NCI-H446 treated with DMSO at 0.1 percent for 48 hours (cell line): ENCODE measurements at regions not wholly inside any gene's neighbourhood (a gene's known extent, or its start where the extent isn't known, plus 50 kb on each side); places are given as distances from the start of the nearest gene placed in this dataset.

Experiments used
- DNase-seq: peaks from one replicate; lab custom pipeline; 2025; lab: John Stamatoyannopoulos, UW

DNA sequence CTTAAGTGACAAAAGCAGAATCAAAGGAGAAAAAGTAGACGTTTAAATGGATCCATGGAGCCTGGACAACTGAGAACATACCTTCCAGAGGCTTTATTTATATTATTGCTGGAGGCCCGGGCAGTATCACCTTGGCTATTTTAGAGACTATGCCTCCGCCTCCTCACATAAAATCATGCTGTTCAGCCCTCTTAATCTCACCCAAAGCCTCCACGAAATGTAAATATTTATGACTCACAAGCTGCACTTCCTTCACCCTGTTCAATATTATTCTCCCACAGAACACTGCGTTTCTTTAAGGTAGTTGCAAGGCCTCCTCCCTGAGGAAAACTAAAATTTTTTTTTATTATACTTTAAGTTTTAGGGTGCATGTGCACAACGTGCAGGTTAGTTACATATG is 478.6 kb upstream of the ACVR2A start:
- DNase-seq, result no peak

DNA sequence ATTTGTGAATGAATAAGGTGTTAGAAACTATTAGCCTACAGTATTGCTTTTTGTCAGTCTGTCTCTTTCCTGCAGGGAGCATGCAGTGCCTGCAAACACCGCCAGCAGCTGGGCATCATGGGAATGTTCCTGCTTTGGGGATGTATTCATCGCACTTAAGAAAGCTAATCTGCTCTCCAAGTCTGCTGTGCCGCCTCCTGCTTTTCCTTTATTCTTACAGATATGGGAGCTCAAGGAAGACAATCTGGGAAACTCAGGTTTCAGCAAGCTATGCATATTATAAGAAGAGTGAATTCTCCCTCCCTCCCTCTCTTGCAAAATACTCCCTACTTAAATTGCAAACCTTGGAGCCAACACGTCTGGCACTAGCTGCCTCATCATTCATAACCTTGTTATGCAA is 479.2 kb upstream of the ACVR2A start:
- no peak for DNase-seq

DNA sequence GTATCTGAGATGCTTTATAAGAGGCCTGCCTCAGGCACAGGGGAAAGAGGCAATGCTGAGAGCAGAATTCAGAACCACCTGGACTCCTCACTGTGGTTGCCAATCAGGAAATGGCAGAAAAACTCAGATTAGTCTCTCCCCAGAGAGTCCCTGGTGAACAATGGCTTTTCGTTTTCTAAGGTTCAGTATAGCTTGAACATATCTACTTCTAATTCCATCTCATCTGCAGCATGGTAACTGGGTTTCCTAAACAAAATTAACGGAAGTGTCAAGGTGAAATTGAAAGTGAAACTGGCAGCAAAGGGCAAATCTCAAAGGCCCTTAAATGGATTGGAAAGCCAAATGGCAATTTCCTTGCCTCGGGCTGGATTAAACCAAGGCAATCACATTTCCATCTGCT is 480.2 kb upstream of the ACVR2A start:
- DNase-seq, result no peak

DNA sequence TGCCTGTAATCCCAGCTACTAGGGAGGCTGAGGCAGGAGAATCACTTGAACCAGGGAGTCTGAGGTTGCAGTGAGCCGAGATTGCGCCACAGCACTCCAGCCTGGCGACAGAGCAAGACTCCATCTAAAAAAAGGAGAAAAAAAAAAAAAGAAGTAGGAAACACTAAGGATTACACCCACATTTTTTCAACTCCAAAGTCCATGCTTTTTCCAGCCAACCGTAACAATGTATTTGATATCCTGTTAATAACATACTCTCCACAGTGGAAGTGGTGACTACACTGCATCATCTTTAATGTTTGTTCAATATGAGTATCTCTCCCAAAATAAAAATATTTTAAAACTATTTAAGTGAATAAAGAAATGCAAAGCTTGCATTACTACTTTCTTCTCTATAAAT is 481.6 kb upstream of the ACVR2A start:
- DNase-seq, result no peak

DNA sequence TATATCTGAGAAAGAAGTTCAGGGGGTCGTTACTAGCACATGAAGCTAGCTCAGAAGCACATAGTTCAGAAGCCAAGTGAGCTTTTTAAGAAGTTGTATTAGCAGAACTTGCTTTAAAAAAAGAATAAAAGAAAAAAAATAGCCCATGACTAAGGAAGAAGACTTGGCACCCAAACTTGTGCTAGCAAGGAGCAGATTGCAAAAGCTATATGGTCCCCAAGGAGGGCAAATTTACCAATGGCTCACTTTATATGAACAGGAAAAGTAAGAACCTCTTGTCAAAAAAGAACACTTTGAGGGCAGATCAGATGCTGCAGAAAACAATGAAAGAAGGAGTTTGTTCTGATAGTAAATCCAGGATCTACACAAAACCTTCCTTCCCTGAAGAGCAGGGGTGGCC is 486.5 kb upstream of the ACVR2A start:
- DNase-seq, result no peak

DNA sequence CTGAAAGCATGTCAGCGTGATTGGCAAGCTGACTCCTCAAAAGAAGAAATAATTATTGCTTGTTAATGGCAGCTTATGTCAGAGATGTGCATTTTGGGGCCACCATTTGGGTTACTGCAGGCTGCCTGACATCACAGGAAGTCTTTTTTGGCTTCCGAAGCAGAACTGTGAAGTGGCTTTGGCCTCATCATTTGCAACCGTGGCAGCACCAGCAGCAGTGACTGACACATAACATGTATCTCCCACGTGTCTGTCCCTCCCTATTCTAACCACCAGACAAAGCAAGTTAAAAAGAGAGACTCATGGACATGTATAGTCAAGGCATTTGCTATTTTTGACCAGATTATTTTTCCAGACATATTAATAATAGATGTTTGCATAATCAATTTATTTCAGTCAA is 488.7 kb upstream of the ACVR2A start:
- DNase-seq, result no peak

DNA sequence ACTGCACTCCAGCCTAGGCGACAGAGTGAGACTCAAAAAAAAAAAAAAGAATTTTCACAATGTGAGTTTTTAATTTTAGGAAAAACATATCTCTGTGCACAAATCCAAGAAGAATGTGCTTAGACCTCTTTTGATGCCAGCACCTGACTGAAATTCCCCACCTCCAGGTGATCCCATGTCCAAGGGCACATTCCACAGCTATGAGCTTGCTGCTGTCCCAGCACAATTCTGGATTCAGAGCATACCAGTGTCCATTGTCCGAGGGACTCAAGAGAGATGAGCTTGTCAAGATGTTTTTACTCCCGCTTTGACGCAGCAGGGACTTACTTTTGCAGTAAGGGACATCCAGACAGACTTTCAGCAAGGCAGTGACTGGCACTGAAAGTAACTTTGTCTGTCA is 489.1 kb upstream of the ACVR2A start:
- no peak for DNase-seq

DNA sequence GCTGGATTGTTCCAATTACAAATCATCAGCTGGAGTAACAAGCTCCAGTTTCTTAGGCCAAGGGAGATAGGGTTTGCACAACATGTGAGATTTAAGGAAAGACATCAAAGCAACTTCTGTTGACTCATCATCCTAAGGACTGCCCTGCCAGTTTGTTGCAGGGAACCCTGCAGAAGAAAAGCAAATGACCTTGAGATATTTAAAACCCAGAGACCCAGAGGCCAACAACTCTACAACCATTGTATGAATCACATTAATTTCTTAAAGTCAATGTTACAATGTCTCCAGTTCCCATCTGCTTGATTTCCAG is 491.8 kb upstream of the ACVR2A start:
- no peak for DNase-seq

DNA sequence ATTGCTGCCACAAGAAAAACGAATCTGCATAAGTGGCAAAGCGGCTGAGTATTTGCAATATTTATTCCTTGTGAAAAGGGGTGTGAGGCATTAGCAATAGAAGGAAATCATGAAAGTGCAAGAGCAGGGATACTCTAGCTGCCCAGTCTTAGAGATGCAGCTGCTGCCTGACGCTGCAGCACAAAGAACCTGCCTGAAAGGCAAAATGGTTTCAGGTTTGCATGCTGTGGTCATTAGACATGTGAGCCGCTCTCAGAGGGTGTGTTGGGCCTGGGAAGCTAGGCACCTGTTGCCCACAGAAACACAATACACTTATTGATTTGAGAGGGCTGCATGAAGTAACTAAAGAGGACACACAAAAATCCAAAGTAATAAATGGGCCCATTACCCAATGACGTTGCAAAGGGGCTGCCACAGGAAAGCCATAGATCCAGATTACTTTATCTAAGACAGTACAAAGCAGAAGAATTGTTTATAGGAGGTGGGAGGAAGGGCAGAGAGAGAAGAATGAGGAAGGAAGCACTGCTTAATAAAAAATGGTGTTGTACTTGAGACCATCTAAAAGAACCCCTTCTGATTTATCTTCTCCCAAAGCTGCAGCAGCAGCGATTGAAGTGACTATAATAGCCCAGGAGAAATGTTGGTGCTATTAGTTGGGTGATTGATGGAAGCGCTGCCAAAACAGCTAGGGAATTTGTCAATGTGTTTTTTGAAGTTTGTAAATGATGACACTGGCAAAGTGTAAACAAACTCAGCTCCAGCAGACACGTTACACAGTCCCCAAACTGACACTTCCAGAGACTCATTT is 492.4 kb upstream of the ACVR2A start:
- DNase-seq, result peak; percentile 5

DNA sequence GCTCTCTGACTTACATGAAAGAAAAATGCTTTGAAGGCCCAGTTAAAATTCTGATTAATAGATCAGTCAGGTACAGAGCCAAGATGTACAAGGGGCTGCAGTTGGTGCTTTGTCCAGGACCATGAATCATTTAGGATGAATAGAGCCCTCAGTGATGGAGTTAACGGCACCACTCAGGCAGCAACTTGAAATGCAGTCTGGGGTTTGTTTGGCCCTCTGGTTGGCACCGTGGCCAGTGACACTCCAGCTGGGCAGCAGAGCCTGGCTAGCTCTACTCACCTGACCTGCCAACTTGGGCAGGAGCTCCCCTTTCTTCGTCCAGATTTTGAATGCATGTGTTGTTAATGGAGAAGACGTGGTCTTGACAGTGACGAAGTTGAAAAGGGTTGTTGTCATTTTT is 493.0 kb upstream of the ACVR2A start:
- DNase-seq, result peak; percentile 53

DNA sequence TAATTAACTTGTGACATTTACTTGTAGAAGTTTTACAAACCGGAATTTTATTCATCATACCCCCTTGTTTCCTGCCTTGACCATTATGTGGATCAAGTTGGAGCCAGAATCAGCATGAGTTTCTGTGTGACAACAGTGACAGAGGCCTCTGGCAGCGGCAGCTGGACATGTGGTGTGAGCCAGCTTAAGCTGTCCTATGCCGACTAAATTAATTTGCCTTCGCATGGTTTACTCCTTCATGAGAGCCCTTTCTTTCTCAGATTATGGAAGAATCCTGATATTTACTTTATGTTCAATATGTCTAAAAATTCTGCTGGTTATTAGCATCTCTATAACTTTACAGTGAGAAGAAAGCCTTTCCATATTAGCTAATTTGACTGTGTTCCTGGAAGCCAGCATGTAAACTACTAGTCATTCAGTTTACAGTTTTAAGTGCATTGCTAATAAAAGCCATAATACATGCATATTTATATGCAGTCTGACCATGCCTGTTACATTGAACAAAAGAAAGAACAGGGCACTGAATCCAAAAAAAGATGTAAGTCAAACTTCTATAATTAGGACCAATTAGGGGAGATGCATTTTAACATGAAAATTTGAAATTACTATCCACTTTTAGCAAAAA is 495.8 kb upstream of the ACVR2A start:
- peak; percentile 32 for DNase-seq

DNA sequence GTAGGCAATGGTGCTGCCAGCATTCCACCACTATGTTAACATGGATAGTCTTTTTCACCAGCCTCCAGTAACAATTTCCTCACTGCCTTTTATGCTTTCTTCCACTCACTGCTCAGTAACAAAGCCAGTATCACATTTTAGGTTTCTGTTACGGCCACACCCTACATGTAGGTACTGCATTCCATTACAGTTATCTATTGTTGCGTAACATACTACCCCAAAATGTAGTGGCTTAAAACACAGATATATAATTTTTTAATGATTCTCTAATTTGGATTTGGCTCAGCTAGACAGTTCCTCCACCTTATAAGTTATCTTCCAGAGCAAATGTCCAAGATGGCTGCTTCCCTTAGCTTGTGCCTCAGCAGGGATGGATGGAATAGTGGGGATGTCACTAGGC is 498.7 kb upstream of the ACVR2A start:
- no peak for DNase-seq

DNA sequence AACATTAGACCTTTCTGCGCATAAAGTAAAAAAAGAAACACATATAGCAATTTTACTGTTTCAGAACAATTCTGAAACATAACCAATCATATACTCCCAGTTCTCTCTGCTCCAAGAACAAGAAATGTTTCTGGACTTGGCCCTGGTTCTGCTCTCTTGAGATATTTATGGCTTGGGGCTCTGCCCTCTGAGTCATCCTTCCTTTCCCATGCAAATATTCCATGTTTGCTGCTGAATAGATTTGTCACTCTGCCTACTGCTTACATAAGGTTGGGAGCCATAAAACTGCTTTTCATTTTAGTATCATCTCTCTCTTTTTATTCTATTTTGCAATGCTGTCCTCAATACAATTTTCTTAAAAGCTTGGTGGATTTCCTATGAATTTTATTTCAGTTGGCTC is 499.6 kb upstream of the ACVR2A start:
- DNase-seq, result no peak

DNA sequence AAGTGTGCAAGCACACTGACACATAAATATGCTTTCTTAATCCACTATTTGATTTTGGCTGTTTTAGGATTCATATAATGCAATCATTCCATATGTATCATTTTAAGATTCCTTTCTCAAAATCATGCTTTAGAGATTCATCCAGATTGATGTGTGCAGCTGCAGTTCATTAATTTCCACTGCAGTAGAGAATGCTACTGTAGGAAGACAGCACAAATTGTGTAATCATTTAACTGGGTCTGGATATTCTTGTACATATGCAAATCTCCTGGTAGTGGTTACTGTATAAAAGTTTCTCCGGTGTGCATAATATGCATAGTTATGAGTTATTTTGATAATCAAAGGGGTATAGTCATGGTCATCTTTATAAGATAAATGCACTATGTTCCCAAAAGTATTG is 502.5 kb upstream of the ACVR2A start:
- DNase-seq, result no peak

DNA sequence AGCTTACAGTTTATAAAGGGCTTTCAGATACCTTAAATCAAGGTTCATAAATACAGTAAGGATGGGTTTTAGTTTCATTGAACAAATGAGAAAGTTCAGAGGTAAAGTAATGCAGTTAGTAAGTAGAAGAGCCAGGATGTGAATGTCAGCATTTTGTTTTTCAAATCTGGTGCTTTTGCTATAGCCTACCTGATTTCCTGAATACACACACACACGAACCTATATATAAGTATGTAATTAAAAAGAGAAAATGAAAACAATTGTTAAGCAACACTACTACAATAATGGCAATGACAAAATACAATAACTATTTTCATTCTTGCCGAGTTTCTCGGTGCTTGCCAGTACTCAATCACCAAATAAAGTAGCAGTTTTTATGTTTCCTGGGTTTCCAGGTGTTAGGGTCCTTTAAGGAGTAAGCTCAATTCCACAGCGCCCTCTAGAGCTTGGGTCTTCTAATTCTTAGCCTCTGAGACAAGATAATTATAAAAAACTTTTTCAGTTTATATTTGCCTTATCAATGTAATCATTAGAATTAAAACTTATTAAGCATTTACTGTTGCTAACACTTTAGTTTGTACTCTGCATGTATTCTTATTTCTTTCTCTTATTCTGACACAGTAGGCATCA is 512.9 kb upstream of the ACVR2A start:
- peak; percentile 11 for DNase-seq

DNA sequence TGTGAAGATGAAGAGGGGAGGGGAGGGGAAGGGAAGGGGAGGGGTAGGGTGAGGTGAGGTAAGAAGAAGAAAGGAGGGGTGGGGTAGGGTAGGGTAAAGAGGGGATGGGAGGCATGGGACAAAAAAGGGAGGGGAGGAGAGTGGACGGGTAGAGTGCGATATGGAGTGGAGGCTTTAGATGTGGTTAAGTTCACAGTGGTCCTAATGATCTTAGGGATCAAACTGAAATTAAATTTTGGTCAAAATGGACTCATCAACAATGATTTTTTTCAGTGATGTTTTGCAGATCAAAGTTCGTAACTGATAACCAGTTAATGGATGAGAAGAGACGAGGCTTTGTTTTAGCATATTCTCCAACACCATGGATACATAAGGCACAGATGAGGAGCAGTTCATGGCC is 513.9 kb upstream of the ACVR2A start:
- no peak for DNase-seq

DNA sequence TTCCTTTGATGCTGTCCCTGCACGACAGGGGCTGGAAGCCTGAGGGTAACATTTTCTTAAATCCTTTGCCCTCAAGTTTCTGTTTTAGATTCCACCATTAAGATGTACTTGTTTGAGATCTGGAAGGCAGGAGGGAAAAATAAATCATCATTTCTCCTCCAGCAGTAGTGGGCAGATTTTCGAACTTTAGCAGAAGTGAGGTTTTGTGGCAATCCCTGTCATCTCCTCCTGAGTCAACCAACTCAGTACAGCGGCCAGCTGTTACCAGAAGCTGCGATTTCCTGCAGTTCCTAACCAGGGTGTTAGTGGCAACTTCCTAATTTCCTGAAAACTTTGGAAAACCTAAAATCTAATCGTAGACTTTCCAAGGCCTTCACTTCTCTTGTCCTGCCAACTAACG is 517.2 kb upstream of the ACVR2A start:
- DNase-seq, result no peak

DNA sequence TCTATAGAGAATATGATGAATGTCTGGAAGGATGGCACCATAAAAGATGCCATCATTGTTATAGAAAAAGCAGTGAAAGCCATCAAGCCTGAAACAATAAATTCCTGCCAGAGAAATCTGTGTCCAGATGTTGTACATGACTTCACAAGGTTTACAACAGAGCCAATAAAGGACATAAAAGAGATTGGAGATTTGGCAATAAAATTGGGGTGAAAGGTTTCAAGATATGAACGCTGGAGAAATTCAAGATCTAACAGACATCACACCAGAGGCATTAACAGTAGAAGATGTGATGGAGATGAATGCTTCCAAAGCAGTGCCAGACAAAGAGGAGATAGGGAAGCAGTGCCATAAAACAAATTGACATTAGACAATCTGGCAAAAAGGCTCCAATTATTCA is 518.8 kb upstream of the ACVR2A start:
- DNase-seq, result no peak

DNA sequence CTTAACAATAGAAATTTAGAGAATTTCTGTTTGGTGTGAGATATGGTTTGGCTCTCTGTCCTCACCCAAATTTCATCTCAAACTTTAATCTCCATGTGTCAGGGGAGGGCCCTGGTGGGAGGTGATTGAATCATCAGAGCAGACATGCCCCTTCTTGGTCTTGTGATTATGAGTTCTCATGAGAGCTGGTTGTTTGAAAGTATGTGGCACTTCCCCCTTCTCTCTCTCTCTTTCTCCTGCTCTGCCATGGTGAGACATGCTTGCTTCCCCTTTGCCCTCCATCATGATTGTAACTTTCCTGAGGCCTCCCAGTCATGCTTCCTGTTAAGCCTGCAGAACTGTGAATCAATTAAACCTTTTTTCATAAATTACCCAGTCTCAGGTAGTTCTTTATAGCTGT is 524.7 kb upstream of the ACVR2A start:
- no peak for DNase-seq

DNA sequence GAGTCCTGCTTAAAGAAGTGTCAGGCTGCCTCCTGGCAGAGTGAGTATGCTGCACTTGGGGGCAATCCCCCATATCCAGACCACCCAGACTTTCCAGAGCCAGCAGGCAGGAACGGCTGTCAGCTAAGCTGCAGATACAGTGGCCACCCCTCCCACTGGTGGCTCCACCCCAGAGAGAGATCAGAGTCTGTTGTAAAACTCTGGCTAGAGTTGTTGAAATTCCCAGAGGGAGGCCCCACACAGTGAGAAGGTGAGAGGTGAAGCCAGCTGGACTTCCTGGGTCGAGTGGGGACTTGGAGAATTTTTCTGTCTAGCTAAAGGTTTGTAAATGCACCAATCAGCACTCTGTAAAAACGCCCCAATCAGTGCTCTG is 533.8 kb upstream of the ACVR2A start:
- no peak for DNase-seq

DNA sequence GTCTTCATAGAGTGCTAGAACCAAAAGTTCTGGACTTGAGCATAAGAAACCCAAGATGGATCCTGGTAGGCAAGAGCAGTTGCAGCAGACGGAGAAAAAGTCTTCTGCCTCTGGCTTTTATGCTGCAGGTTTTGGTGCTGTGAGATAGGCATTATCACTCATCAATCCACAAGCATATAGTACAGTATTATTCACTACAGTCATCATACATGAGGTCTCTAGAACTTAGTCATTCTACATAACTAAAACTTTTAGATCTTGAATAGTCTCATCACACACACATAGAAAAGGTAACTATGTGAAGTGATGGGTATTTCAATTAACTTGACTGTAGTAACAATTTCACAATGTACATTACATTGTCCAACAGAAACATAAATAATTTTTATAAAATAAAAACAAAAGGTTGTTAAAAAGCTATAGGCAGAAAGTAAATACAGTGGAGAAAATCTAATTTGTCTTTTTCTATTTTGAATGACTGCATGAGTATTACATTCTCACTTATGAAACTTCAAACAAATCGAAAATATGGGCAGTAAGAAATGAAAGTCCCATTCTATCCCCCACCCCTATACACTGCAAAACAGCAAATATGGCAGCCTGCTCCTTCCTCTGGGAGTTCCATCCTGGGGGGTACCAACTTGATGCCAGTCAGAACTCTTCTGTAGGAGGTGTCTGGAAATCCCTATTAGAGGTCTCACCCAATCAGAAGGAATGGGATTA is 534.3 kb upstream of the ACVR2A start:
- no peak for DNase-seq

DNA sequence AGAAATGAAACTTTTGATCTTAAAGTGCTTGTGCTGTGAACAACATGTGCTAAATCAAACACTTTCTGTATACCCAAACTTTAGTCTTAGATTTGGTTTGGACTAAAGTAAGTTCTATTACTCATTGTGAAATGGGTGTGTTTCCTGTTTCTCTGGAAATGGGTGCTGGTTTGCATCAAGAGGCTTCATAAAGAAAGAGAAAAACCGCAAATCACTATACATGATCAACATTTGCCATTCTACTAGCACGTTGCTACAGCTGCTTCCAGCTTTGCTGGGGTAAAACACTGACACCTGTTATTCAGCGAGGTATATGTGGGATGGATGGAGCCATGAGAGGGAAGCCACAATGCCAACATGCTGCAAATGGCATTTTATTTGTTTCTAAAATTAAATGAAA is 547.0 kb upstream of the ACVR2A start:
- DNase-seq, result no peak

DNA sequence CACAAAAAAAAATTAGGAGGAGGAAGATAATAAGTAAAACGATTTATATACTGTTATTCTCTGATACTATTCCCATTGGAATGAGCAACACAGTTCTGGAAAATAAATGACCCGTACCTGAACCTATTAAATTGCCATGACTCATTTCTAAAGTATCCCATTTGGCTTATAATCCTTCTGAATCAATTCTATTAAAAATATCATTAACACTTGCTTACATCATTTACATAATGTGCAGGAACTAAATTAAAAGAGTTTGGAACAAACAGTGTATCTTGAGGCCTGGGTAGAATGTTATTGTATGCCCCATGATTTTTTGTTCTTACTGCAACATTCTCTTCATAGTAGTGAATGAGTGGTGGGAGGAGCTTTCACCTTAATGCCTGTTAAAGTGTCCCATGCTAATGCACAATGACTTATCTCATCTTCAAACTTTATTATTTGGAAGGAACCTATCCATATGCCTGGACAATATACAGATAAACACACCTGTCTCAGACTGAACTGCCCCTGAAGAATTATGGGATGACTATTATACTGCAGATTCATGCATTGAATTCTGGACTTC is 549.9 kb upstream of the ACVR2A start:
- DNase-seq, result no peak
